ENCODE measurements at regions not wholly inside any gene's neighbourhood (a gene's known extent, or its start where the extent isn't known, plus 50 kb on each side); places are given as distances from the start of the nearest gene placed in this dataset.
A peak's percentile ranks its signal among the peaks of the same experiment; 100 is the strongest.

GRCh38 chr14:95417492-95417891, 97.8 kb upstream of the CLMN start:
- peaks cover 5 to 68% (median 9%) of the 10 kb centered on the region in 3 experiments for H3K36me3 ChIP-seq (ENCODE audit: control insufficient read depth in 2 of 3, insufficient read depth in 3 of 3, low read length in 3 of 3)
- Mint-ChIP-seq H3K4me3 (no peak overlapping the region), H3K27ac (no peak overlapping the region), H3K4me1 (peaks cover 0 to 13% (median 0%) of the 10 kb centered on the region in 7 donors), H3K27me3 (no peaks in the 10 kb centered on the region), H3K36me3 (peaks cover 25 to 71% (median 49%) of the 10 kb centered on the region in 5 donors), H3K9me3 (peaks cover 0 to 7% (median 0%) of the 10 kb centered on the region in 11 donors)
- no peak overlapping the region for H3K27ac ChIP-seq (ENCODE audit: low read depth, low read length)
- H3K4me3 ChIP-seq (ENCODE audit: low read length) = no peak overlapping the region
- ChIA-PET CTCF (no interaction called here), POLR2A (no interaction called here)
- no peaks in the 10 kb centered on the region for H3K27me3 ChIP-seq (ENCODE audit: control insufficient read depth in 2 of 2, insufficient read depth in 2 of 2, low read length in 2 of 2)
- intact Hi-C loops (cut with micrococcal nuclease) = no loop called here
- no peaks in the 10 kb centered on the region for H3K9me3 ChIP-seq (ENCODE audit: control insufficient read depth in 2 of 3, low read length in 3 of 3)
- DNase-seq (no peak), ATAC-seq (no peak)
- no peaks in the 10 kb centered on the region for H3K4me1 ChIP-seq (ENCODE audit: control insufficient read depth in 2 of 2, insufficient read depth in 2 of 2, low read length in 2 of 2)

- no peaks in the 10 kb centered on the region for H3K27me3 ChIP-seq (ENCODE audit: control insufficient read depth in 2 of 2, insufficient read depth in 2 of 2, low read length in 2 of 2)
- H3K4me3 ChIP-seq (ENCODE audit: low read length) = no peak overlapping the region
- POLR2A ChIA-PET = no interaction called here
- no peaks in the 10 kb centered on the region for H3K9me3 ChIP-seq (ENCODE audit: control insufficient read depth in 2 of 3, low read length in 3 of 3)
- H3K36me3 ChIP-seq (ENCODE audit: control insufficient read depth in 2 of 3, insufficient read depth in 3 of 3, low read length in 3 of 3) = peaks cover 5 to 53% (median 9%) of the 10 kb centered on the region in 3 experiments
- no peak overlapping the region for H3K27ac ChIP-seq (ENCODE audit: low read depth, low read length)
- no peaks in the 10 kb centered on the region for H3K27me3 Mint-ChIP-seq
- no peak for ATAC-seq
- H3K27ac Mint-ChIP-seq = no peak overlapping the region
- H3K4me3 Mint-ChIP-seq = no peak overlapping the region
- H3K4me1 ChIP-seq (ENCODE audit: control insufficient read depth in 2 of 2, insufficient read depth in 2 of 2, low read length in 2 of 2) = no peaks in the 10 kb centered on the region
- peaks cover 0 to 6% (median 0%) of the 10 kb centered on the region in 11 donors for H3K9me3 Mint-ChIP-seq
- H3K4me1 Mint-ChIP-seq = peaks cover 0 to 13% (median 0%) of the 10 kb centered on the region in 7 donors
- H3K36me3 Mint-ChIP-seq = peaks cover 17 to 66% (median 39%) of the 10 kb centered on the region in 5 donors
- CTCF ChIA-PET = interaction anchor here (0.7 kb wide), 1 partner anchor 224 kb away, joined by 3 read pairs; no protein-coding TSS in a partner anchor
- DNase-seq = no peak
- intact Hi-C loops (cut with micrococcal nuclease) = no loop called here
These were observed 96.3 kb upstream of the CLMN start for GRCh38 chr14:95415993-95416392.

GRCh38 chr14:95413289-95414215, 93.8 kb upstream of the CLMN start:
- peaks cover 0 to 2% (median 0%) of the 10 kb centered on the region in 11 donors for H3K9me3 Mint-ChIP-seq
- peaks cover 10 to 50% (median 24%) of the 10 kb centered on the region in 5 donors for H3K36me3 Mint-ChIP-seq
- H3K4me3 ChIP-seq (ENCODE audit: low read length) = no peak overlapping the region
- no peak for DNase-seq
- H3K36me3 ChIP-seq (ENCODE audit: control insufficient read depth in 2 of 3, insufficient read depth in 3 of 3, low read length in 3 of 3) = peaks cover 5 to 43% (median 9%) of the 10 kb centered on the region in 3 experiments
- ChIA-PET CTCF (no interaction called here), POLR2A (no interaction called here)
- H3K4me1 Mint-ChIP-seq = peaks cover 0 to 13% (median 0%) of the 10 kb centered on the region in 7 donors
- no peaks in the 10 kb centered on the region for H3K4me1 ChIP-seq (ENCODE audit: control insufficient read depth in 2 of 2, insufficient read depth in 2 of 2, low read length in 2 of 2)
- no peak overlapping the region for H3K4me3 Mint-ChIP-seq
- no peaks in the 10 kb centered on the region for H3K9me3 ChIP-seq (ENCODE audit: control insufficient read depth in 2 of 3, low read length in 3 of 3)
- no peaks in the 10 kb centered on the region for H3K27me3 ChIP-seq (ENCODE audit: control insufficient read depth in 2 of 2, insufficient read depth in 2 of 2, low read length in 2 of 2)
- ATAC-seq = no peak
- peak overlapping the region in 1 of 9 donors; percentile 67 for H3K27ac Mint-ChIP-seq
- H3K27me3 Mint-ChIP-seq = no peaks in the 10 kb centered on the region
- intact Hi-C loops (cut with micrococcal nuclease) = no loop called here
- no peak overlapping the region for H3K27ac ChIP-seq (ENCODE audit: low read depth, low read length)

GRCh38 chr14:95410838-95411237, 91.1 kb upstream of the CLMN start:
- no peak overlapping the region for H3K27ac Mint-ChIP-seq
- H3K4me3 Mint-ChIP-seq = no peak overlapping the region
- H3K27ac ChIP-seq (ENCODE audit: low read depth, low read length) = no peak overlapping the region
- no peaks in the 10 kb centered on the region for H3K27me3 ChIP-seq (ENCODE audit: control insufficient read depth in 2 of 2, insufficient read depth in 2 of 2, low read length in 2 of 2)
- DNase-seq (no peak), ATAC-seq (no peak)
- H3K4me1 ChIP-seq (ENCODE audit: control insufficient read depth in 2 of 2, insufficient read depth in 2 of 2, low read length in 2 of 2) = no peaks in the 10 kb centered on the region
- ChIA-PET POLR2A (no interaction called here), CTCF (no interaction called here)
- H3K27me3 Mint-ChIP-seq = no peaks in the 10 kb centered on the region
- H3K4me1 Mint-ChIP-seq = peaks cover 0 to 4% (median 0%) of the 10 kb centered on the region in 7 donors
- peaks cover 0 to 3% (median 0%) of the 10 kb centered on the region in 11 donors for H3K9me3 Mint-ChIP-seq
- intact Hi-C loops (cut with micrococcal nuclease) = no loop called here
- H3K4me3 ChIP-seq (ENCODE audit: low read length) = no peak overlapping the region
- no peaks in the 10 kb centered on the region for H3K9me3 ChIP-seq (ENCODE audit: control insufficient read depth in 2 of 3, low read length in 3 of 3)
- peaks cover 0 to 16% (median 0%) of the 10 kb centered on the region in 3 experiments for H3K36me3 ChIP-seq (ENCODE audit: control insufficient read depth in 2 of 3, insufficient read depth in 3 of 3, low read length in 3 of 3)
- peaks cover 0 to 36% (median 10%) of the 10 kb centered on the region in 5 donors for H3K36me3 Mint-ChIP-seq

GRCh38 chr14:95409477-95410272, 90.0 kb upstream of the CLMN start:
- no peak overlapping the region for H3K27ac ChIP-seq (ENCODE audit: low read depth, low read length)
- Mint-ChIP-seq H3K4me3 (no peak overlapping the region), H3K27ac (peak overlapping the region in 2 of 9 donors; percentile 39 to 41), H3K27me3 (no peaks in the 10 kb centered on the region), H3K4me1 (peaks cover 0 to 4% (median 0%) of the 10 kb centered on the region in 7 donors), H3K36me3 (peaks cover 0 to 32% (median 7%) of the 10 kb centered on the region in 5 donors), H3K9me3 (peaks cover 0 to 3% (median 0%) of the 10 kb centered on the region in 11 donors)
- POLR2A ChIA-PET = no interaction called here
- CTCF ChIA-PET = no interaction called here
- intact Hi-C loops (cut with micrococcal nuclease) = no loop called here
- H3K4me1 ChIP-seq (ENCODE audit: control insufficient read depth in 2 of 2, insufficient read depth in 2 of 2, low read length in 2 of 2) = no peaks in the 10 kb centered on the region
- peaks cover 0 to 16% (median 0%) of the 10 kb centered on the region in 3 experiments for H3K36me3 ChIP-seq (ENCODE audit: control insufficient read depth in 2 of 3, insufficient read depth in 3 of 3, low read length in 3 of 3)
- H3K4me3 ChIP-seq (ENCODE audit: low read length) = no peak overlapping the region
- no peak for ATAC-seq
- no peaks in the 10 kb centered on the region for H3K9me3 ChIP-seq (ENCODE audit: control insufficient read depth in 2 of 3, low read length in 3 of 3)
- no peaks in the 10 kb centered on the region for H3K27me3 ChIP-seq (ENCODE audit: control insufficient read depth in 2 of 2, insufficient read depth in 2 of 2, low read length in 2 of 2)
- no peak for DNase-seq

GRCh38 chr14:95408731-95409476, 89.2 kb upstream of the CLMN start:
- H3K27me3 Mint-ChIP-seq = no peaks in the 10 kb centered on the region
- H3K36me3 Mint-ChIP-seq = peaks cover 0 to 28% (median 7%) of the 10 kb centered on the region in 5 donors
- Histone ChIP-seq H3K4me3 (ENCODE audit: low read length) (no peak overlapping the region), H3K36me3 (ENCODE audit: control insufficient read depth in 2 of 3, insufficient read depth in 3 of 3, low read length in 3 of 3) (peaks cover 0 to 11% (median 0%) of the 10 kb centered on the region in 3 experiments), H3K4me1 (ENCODE audit: control insufficient read depth in 2 of 2, insufficient read depth in 2 of 2, low read length in 2 of 2) (no peaks in the 10 kb centered on the region), H3K27ac (ENCODE audit: low read depth, low read length) (no peak overlapping the region), H3K9me3 (ENCODE audit: control insufficient read depth in 2 of 3, low read length in 3 of 3) (no peaks in the 10 kb centered on the region), H3K27me3 (ENCODE audit: control insufficient read depth in 2 of 2, insufficient read depth in 2 of 2, low read length in 2 of 2) (no peaks in the 10 kb centered on the region)
- ChIA-PET POLR2A (no interaction called here), CTCF (no interaction called here)
- DNase-seq = no peak
- ATAC-seq = no peak
- peaks cover 0 to 3% (median 0%) of the 10 kb centered on the region in 11 donors for H3K9me3 Mint-ChIP-seq
- no peak overlapping the region for H3K27ac Mint-ChIP-seq
- peaks cover 0 to 4% (median 0%) of the 10 kb centered on the region in 7 donors for H3K4me1 Mint-ChIP-seq
- H3K4me3 Mint-ChIP-seq = no peak overlapping the region
- intact Hi-C loops (cut with micrococcal nuclease) = no loop called here

Measured in naive thymus-derived CD4-positive, alpha-beta T cell (primary cell).